Naive thymus-derived CD8-positive, alpha-beta T cell (primary cell): ENCODE measurements at regions not wholly inside any gene's neighbourhood (a gene's known extent, or its start where the extent isn't known, plus 50 kb on each side); places are given as distances from the start of the nearest gene placed in this dataset.

Experiments used
- ATAC-seq, 2 donors: fragments of 150-1000 bp; cut with Tn5 transposase in 1 of 2; sonication (Bioruptor Pico), chemical (Tn5 transposase) in 1 of 2; 1 replicate in 1 of 2; 2 replicates in 1 of 2; pipeline ENCODE4 v1.10.0; 2021; ENCODE audit warnings: mild to moderate bottlenecking in 2 of 2, moderate library complexity in 2 of 2
- POLR2A ChIA-PET: fragments of 350-600 bp; sonication (Branson Sonifier 250); formaldehyde crosslinking; loops from one replicate; lab custom pipeline; 2021; ENCODE audit warnings: antibody characterized with exemption; lab: Charles Lee
- DNase-seq, 10 donors: peaks; one replicate each; pipeline versions ENCODE4 v3.0.0 to v3.0.0-alpha.2; 2020 to 2022
- H3K27ac Mint-ChIP-seq, 10 donors: one replicate each; pipeline ENCODE4 v1.8.0; 2020 to 2022; ENCODE audit warnings: mild to moderate bottlenecking in 10 of 10, mixed read lengths in 10 of 10, moderate library complexity in 4 of 10, inconsistent platforms in 1 of 10
- H3K27me3 Mint-ChIP-seq, 5 donors: one replicate each; pipeline ENCODE4 v1.8.0; 2021 to 2022; ENCODE audit warnings: mixed read lengths in 5 of 5
- H3K36me3 Mint-ChIP-seq, 3 donors: one replicate each; pipeline ENCODE4 v1.8.0; 2020 to 2022; ENCODE audit warnings: mixed read lengths in 3 of 3, mild to moderate bottlenecking in 2 of 3, inconsistent platforms in 1 of 3
- H3K4me1 Mint-ChIP-seq, 4 donors: one replicate each; pipeline ENCODE4 v1.8.0; 2021 to 2022; ENCODE audit warnings: mixed read lengths in 4 of 4
- H3K4me3 Mint-ChIP-seq, 10 donors: one replicate each; pipeline ENCODE4 v1.8.0; 2020 to 2022; ENCODE audit warnings: mild to moderate bottlenecking in 10 of 10, mixed read lengths in 10 of 10, moderate library complexity in 6 of 10, inconsistent platforms in 1 of 10
- H3K9me3 Mint-ChIP-seq, 9 donors: one replicate each; pipeline ENCODE4 v1.8.0; 2020 to 2022; ENCODE audit warnings: mixed read lengths in 9 of 9, mild to moderate bottlenecking in 3 of 9, inconsistent platforms in 1 of 9, moderate library complexity in 1 of 9

DNA sequence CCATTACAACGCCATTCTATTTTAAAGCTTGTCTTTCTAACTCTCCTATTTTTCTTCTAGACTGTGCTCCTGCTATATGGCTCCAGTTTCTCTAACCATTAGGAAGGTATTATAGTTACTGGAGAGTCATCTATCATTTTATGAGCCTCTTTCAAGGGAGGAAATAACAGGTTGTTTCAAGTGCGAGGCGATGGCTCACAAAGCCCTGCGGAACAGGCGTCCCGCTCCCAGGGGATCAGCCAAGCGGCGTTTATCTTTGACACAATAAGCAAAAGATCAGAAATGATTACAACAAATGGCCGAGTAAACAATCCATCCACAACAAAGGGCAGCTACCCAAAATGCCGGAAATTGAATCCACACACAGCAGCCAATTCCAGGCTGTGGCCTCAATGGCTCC is 249.5 kb upstream of the POU3F1 start:
- no peak for DNase-seq
- Mint-ChIP-seq H3K4me3 (no peak overlapping the region), H3K9me3 (peaks cover 0 to 8% (median 3%) of the 10 kb centered on the region in 9 donors), H3K4me1 (peaks cover 2 to 13% (median 6%) of the 10 kb centered on the region in 4 donors), H3K27ac (no peak overlapping the region), H3K27me3 (peaks cover 43 to 76% (median 60%) of the 10 kb centered on the region in 5 donors), H3K36me3 (peaks cover 0 to 5% (median 0%) of the 10 kb centered on the region in 3 donors)
- ATAC-seq = no peak
- POLR2A ChIA-PET = no interaction called here

- POLR2A ChIA-PET = no interaction called here
- Mint-ChIP-seq H3K27me3 (peaks cover 40 to 87% (median 57%) of the 10 kb centered on the region in 5 donors), H3K27ac (no peak overlapping the region), H3K9me3 (peaks cover 0 to 8% (median 3%) of the 10 kb centered on the region in 9 donors), H3K4me1 (peaks cover 2 to 13% (median 5%) of the 10 kb centered on the region in 4 donors), H3K4me3 (no peak overlapping the region), H3K36me3 (peaks cover 0 to 5% (median 0%) of the 10 kb centered on the region in 3 donors)
- ATAC-seq = no peak
- no peak for DNase-seq
Observed at GRCh38 chr1:38293567-38293966, 247.0 kb upstream of the POU3F1 start.

DNA sequence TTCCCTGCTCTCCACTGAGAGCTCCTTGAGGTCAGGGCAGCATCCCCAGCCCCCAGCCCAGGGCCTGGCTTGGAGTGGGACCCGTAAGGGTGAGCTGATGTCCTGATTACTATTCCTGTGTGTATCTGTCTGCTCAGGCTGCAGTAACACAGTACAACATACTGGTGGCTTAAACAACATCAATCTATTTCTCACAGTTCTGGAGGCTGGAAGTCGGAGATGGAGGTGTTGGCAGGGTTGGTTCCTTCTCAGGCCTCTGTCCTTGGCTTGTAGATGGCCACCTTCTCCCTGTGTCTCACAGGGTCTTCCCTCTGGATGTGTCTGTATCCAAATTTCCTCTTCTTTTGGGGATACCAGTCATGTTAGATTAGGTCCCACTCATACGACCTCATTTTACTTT is 246.4 kb upstream of the POU3F1 start:
- Mint-ChIP-seq H3K4me1 (peaks cover 2 to 13% (median 4%) of the 10 kb centered on the region in 4 donors), H3K4me3 (no peak overlapping the region), H3K27me3 (peaks cover 34 to 81% (median 51%) of the 10 kb centered on the region in 5 donors), H3K27ac (no peak overlapping the region), H3K9me3 (peaks cover 0 to 8% (median 3%) of the 10 kb centered on the region in 9 donors), H3K36me3 (peaks cover 0 to 5% (median 0%) of the 10 kb centered on the region in 3 donors)
- DNase-seq (no peak), ATAC-seq (no peak)
- POLR2A ChIA-PET = no interaction called here

DNA sequence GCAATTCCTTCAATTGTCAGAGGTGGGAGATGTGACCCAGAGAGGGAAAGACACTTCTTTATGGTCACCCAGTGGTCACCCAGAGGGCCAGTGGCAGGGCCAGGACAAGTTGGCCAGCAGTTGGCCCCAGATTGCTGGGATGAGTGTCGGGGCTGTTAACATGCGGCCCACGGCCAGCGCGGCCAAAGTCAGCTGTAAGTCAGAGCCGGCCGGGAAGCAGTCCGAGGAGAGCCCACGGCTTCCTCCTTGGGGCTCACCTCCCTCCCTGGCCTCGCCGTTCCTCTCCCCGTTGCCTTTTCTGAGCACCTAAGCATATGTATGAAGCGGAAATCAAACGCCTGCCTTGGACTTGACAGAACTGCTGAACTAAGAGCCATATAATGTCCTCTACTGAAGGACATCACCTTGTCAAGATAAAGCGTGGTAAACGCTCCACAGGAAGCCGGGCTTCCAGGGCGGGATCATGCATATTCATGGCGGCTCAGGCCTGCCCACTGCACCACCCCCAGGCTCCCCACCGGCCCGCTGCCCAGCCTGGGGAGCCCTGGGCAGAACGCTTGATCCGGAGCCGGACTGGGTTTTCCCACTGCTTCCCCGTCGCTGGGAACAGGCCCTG is 245.4 kb upstream of the POU3F1 start:
- Mint-ChIP-seq H3K27me3 (peaks cover 31 to 76% (median 50%) of the 10 kb centered on the region in 5 donors), H3K9me3 (peaks cover 0 to 8% (median 3%) of the 10 kb centered on the region in 9 donors), H3K4me3 (no peak overlapping the region), H3K27ac (no peak overlapping the region), H3K4me1 (peaks cover 2 to 13% (median 4%) of the 10 kb centered on the region in 4 donors), H3K36me3 (peaks cover 0 to 5% (median 0%) of the 10 kb centered on the region in 3 donors)
- POLR2A ChIA-PET = no interaction called here
- no peak for ATAC-seq
- DNase-seq = no peak

GRCh38 chr1:38291336-38291735 is 244.7 kb upstream of the POU3F1 start:
- Mint-ChIP-seq H3K27me3 (peaks cover 25 to 69% (median 44%) of the 10 kb centered on the region in 5 donors), H3K4me3 (no peak overlapping the region), H3K9me3 (peaks cover 0 to 8% (median 3%) of the 10 kb centered on the region in 9 donors), H3K36me3 (peaks cover 0 to 5% (median 0%) of the 10 kb centered on the region in 3 donors), H3K4me1 (peaks cover 2 to 13% (median 4%) of the 10 kb centered on the region in 4 donors), H3K27ac (no peak overlapping the region)
- ATAC-seq = no peak
- DNase-seq = no peak
- POLR2A ChIA-PET = no interaction called here

DNA sequence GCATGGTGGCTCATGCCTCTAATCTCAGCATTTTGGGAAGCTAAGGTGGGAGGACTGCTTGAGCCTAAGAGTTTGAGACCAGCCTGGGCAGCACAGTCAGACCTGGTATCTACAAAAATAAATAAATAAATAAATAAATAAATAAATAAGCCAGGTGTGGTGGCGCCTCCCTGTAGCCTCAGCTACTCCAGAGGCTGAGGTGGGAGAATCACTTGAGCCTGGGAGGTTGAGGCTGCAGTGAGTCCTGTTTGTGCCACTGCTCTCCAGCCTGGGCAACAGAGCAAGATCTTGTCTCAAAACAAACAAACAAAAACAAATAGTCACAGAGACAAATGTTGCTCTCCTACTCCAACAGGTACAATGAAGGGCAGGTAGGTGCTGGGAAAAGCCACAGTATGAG is 242.4 kb upstream of the POU3F1 start:
- DNase-seq (no peak), ATAC-seq (no peak)
- Mint-ChIP-seq H3K9me3 (peaks cover 0 to 2% (median 0%) of the 10 kb centered on the region in 9 donors), H3K27ac (no peak overlapping the region), H3K4me1 (peaks cover 2 to 13% (median 4%) of the 10 kb centered on the region in 4 donors), H3K36me3 (peaks cover 0 to under 1% (median 0%) of the 10 kb centered on the region in 3 donors), H3K27me3 (peaks cover 21 to 50% (median 30%) of the 10 kb centered on the region in 5 donors), H3K4me3 (no peak overlapping the region)
- POLR2A ChIA-PET = no interaction called here

DNA sequence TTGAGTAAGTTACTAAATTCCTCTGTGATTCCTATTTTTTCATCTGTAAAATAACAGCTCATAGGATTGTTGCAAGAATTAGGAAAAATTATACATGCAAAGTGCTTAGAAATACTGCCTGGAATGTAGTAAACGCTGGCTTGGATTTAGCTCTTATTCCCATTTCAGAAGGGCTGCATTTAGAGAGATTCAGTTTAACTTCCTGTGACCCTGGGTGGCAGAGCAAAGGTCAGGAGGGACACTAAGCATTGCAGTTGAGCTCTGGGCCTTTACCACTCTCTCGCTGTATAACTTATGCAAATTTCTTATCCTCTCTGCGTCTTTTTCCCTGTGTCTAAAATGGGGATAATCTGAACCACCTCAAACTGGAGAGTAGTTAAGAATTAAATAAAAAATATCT is 241.0 kb upstream of the POU3F1 start:
- H3K27ac Mint-ChIP-seq = no peak overlapping the region
- DNase-seq = no peak
- POLR2A ChIA-PET = no interaction called here
- H3K4me3 Mint-ChIP-seq = no peak overlapping the region
- H3K27me3 Mint-ChIP-seq = peaks cover 17 to 50% (median 27%) of the 10 kb centered on the region in 5 donors
- H3K4me1 Mint-ChIP-seq = peaks cover 0 to 7% (median 1%) of the 10 kb centered on the region in 4 donors
- ATAC-seq = no peak
- no peaks in the 10 kb centered on the region for H3K36me3 Mint-ChIP-seq
- no peaks in the 10 kb centered on the region for H3K9me3 Mint-ChIP-seq

DNA sequence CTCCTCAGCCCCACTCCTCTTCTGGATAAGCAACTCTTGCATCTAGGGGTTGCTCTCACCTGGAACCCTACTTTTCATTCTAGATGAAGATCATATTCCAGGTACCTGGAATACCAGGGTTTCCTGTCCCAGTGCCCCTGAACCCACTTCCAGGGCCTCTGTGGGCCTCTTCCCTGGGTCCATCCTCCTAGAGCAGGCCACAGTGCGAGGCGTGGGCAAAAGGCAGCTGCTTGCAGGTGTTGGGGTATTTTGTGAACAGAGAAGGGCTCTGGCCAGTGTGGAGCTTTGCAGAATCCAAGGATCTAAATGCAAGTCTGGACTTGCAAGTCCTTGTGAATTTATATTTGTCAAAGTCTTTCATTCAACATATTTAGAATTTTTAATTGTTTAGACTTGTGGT is 240.4 kb upstream of the POU3F1 start:
- POLR2A ChIA-PET = no interaction called here
- no peaks in the 10 kb centered on the region for H3K36me3 Mint-ChIP-seq
- DNase-seq (no peak), ATAC-seq (no peak)
- H3K9me3 Mint-ChIP-seq = no peaks in the 10 kb centered on the region
- H3K27me3 Mint-ChIP-seq = peaks cover 18 to 50% (median 28%) of the 10 kb centered on the region in 5 donors
- peak overlapping the region in 1 of 10 donors; percentile 19 for H3K27ac Mint-ChIP-seq
- no peak overlapping the region for H3K4me3 Mint-ChIP-seq
- H3K4me1 Mint-ChIP-seq = peaks cover 0 to 3% (median 0%) of the 10 kb centered on the region in 4 donors

DNA sequence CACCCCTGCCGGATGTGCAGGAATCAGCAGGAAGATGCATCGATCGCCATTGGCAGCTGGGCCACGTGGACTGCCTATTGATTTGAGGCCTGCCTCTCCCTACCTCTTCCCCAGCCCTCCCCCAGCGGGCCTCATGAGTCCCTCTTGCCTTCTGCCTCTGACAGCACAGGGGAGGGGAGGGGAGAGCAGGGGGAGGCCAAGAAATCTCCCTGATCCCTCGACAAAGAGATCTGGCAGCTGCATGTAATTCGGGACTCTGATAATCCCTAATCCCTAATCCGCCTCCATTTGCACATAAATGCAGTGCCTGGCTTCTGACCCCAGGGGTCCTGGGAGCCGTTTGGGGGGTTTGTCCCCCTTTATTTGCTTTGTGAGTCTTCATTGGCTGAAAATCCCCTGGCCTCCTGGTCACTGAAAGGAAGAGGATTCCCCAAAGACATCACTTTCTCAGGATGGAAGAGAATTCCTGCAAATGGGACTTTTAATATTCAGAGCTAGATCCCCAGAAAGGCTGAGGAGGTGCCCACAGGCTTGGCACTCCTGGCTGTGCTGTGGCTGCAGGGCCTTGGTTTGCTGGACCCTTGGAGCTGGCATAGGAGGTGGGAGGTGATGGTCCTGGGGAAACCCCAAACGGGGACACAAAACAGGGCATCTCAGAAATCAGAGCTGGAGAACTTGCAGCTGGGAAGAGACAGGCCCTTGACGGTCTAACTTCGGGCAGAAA is 239.4 kb upstream of the POU3F1 start:
- no peak for DNase-seq
- no peak overlapping the region for H3K4me3 Mint-ChIP-seq
- no peaks in the 10 kb centered on the region for H3K4me1 Mint-ChIP-seq
- no peak for ATAC-seq
- no peaks in the 10 kb centered on the region for H3K9me3 Mint-ChIP-seq
- no peak overlapping the region for H3K27ac Mint-ChIP-seq
- POLR2A ChIA-PET = no interaction called here
- peaks cover 17 to 51% (median 28%) of the 10 kb centered on the region in 5 donors for H3K27me3 Mint-ChIP-seq
- peaks cover 0 to 5% (median 0%) of the 10 kb centered on the region in 3 donors for H3K36me3 Mint-ChIP-seq

GRCh38 chr1:38284953-38285352 is 238.4 kb upstream of the POU3F1 start:
- Mint-ChIP-seq H3K4me1 (no peaks in the 10 kb centered on the region), H3K9me3 (peaks cover 0 to 8% (median 1%) of the 10 kb centered on the region in 9 donors), H3K4me3 (no peak overlapping the region), H3K27me3 (peaks cover 15 to 49% (median 26%) of the 10 kb centered on the region in 5 donors), H3K27ac (no peak overlapping the region), H3K36me3 (peaks cover 0 to 10% (median 0%) of the 10 kb centered on the region in 3 donors)
- ATAC-seq (no peak), DNase-seq (no peak)
- POLR2A ChIA-PET = interaction anchor here (0.7 kb wide), 1 partner anchor 12 kb away, joined by 9 read pairs; no protein-coding TSS in a partner anchor

GRCh38 chr1:38283696-38284470 is 237.3 kb upstream of the POU3F1 start:
- POLR2A ChIA-PET = no interaction called here
- Mint-ChIP-seq H3K27ac (no peak overlapping the region), H3K4me1 (no peaks in the 10 kb centered on the region), H3K27me3 (peaks cover 11 to 38% (median 21%) of the 10 kb centered on the region in 5 donors), H3K4me3 (no peak overlapping the region), H3K9me3 (peaks cover 5 to 19% (median 11%) of the 10 kb centered on the region in 9 donors), H3K36me3 (peaks cover 0 to 20% (median 0%) of the 10 kb centered on the region in 3 donors)
- DNase-seq (no peak), ATAC-seq (no peak)

- ATAC-seq (no peak), DNase-seq (no peak)
- peaks cover 24 to 69% (median 33%) of the 10 kb centered on the region in 5 donors for H3K27me3 Mint-ChIP-seq
- H3K9me3 Mint-ChIP-seq = peaks cover 7 to 37% (median 23%) of the 10 kb centered on the region in 9 donors
- no peak overlapping the region for H3K27ac Mint-ChIP-seq
- H3K4me3 Mint-ChIP-seq = no peak overlapping the region
- peaks cover 0 to 25% (median 3%) of the 10 kb centered on the region in 3 donors for H3K36me3 Mint-ChIP-seq
- H3K4me1 Mint-ChIP-seq = no peaks in the 10 kb centered on the region
- POLR2A ChIA-PET = no interaction called here
Observed at GRCh38 chr1:38279148-38279547, 232.6 kb upstream of the POU3F1 start.
